Esophagus muscularis mucosa (tissue), 3 donors: ENCODE measurements at regions not wholly inside any gene's neighbourhood (a gene's known extent, or its start where the extent isn't known, plus 50 kb on each side); places are given as distances from the start of the nearest gene placed in this dataset.

Experiments used
- CTCF ChIP-seq, 3 experiments: fragments of 200-600 bp in 2 of 3; fragments of 450-650 bp in 1 of 3; sonication (generic) in 2 of 3; IDR thresholded peaks; one replicate each; pipeline ENCODE4 v1.5.1; 2017 to 2019; ENCODE audit warnings: antibody characterized with exemption in 3 of 3, mild to moderate bottlenecking in 2 of 3, moderate library complexity in 1 of 3
- POLR2A ChIP-seq: fragments of 450-650 bp; IDR thresholded peaks from one replicate; pipeline ENCODE4 v1.6.1; 2017; ENCODE audit warnings: antibody characterized with exemption, moderate library complexity, mild to moderate bottlenecking, low read depth

GRCh38 chr7:155396661-155397060, 61.3 kb upstream of the EN2 start:
- TF ChIP-seq CTCF (IDR thresholded peaks at IDR 0.05) (no peak), POLR2A (no peak)
